ENCODE measurements at regions not wholly inside any gene's neighbourhood (a gene's known extent, or its start where the extent isn't known, plus 50 kb on each side); places are given as distances from the start of the nearest gene placed in this dataset.

DNA sequence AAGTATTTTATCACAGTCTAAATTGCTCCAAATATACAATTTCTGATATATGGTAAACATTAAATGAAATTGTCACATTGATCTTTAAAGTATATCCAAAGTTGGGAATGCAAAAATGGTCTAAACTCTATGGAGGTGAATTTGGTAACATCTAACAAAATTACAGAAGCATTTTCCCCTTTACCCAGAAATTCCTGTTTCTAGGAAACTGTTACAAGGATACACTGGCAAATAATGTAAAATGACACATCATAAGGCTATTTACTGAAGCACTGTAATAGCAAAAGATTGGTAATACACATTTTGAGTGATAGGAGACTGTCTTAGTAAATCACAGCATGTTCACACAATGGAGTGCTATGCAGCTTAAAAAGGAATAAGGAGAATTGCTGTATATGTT lies 50.0 kb upstream of the SLCO2A1 start:
- TF ChIP-seq, protein P1, sequence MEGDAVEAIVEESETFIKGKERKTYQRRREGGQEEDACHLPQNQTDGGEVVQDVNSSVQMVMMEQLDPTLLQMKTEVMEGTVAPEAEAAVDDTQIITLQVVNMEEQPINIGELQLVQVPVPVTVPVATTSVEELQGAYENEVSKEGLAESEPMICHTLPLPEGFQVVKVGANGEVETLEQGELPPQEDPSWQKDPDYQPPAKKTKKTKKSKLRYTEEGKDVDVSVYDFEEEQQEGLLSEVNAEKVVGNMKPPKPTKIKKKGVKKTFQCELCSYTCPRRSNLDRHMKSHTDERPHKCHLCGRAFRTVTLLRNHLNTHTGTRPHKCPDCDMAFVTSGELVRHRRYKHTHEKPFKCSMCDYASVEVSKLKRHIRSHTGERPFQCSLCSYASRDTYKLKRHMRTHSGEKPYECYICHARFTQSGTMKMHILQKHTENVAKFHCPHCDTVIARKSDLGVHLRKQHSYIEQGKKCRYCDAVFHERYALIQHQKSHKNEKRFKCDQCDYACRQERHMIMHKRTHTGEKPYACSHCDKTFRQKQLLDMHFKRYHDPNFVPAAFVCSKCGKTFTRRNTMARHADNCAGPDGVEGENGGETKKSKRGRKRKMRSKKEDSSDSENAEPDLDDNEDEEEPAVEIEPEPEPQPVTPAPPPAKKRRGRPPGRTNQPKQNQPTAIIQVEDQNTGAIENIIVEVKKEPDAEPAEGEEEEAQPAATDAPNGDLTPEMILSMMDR (IDR thresholded peaks at IDR 0.05; ENCODE audit: poor library complexity), result no peak
- no peak for TF ChIP-seq EZH2phosphoT487 (IDR thresholded peaks at IDR 0.05; ENCODE audit: low read depth, severe bottlenecking, unreplicated experiment)
- no peak for TF ChIP-seq EZH2 (IDR thresholded peaks at IDR 0.05; ENCODE audit: borderline replicate concordance)
